ENCODE measurements at regions not wholly inside any gene's neighbourhood (a gene's known extent, or its start where the extent isn't known, plus 50 kb on each side); places are given as distances from the start of the nearest gene placed in this dataset.

DNA sequence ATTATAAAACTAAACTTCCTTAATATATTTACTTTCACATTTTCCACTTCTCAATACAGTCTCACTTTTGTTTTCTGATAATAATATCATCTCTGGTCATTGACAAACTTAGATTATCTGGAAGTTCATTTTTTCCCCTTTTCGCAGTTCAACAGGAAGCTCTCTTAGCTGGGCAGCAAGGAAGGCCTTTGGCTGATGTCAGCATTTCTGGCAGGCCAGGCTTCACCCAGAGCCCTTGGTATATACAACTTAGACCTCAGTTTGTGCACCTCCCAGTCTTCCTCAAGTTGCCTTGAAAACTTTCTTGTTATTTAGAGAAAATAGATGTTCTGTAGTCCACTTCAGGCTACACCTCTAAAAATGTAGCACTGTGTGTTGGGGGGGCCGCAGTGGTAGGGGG lies 1103.6 kb downstream of the AMY1C start:
- Histone ChIP-seq H3K27me3 (replicated peaks in 1 of 4; ENCODE audit: control extremely low read depth in 1 of 4, control insufficient read depth in 3 of 4, insufficient read depth in 4 of 4, low read length in 3 of 4) (no peaks in the 10 kb centered on the region), H3K79me2 (ENCODE audit: control insufficient read depth, insufficient read depth, low read length) (no peaks in the 10 kb centered on the region), H4K20me1 (ENCODE audit: control insufficient read depth, insufficient read depth, low read length, poor library complexity, severe bottlenecking) (no peaks in the 10 kb centered on the region), H3K4me3 (ENCODE audit: control extremely low read depth in 1 of 5, extremely low read depth in 1 of 5, insufficient read depth in 1 of 5, low read depth in 2 of 5, low read length in 4 of 5) (no peak overlapping the region), H2AFZ (ENCODE audit: insufficient read depth, low read depth, low read length, poor library complexity, severe bottlenecking) (no peak overlapping the region), H3K9me3 (ENCODE audit: control extremely low read depth in 1 of 3, control insufficient read depth in 2 of 3, insufficient read depth in 1 of 3, low read length in 2 of 3) (no peaks in the 10 kb centered on the region), H3K36me3 (replicated peaks in 1 of 2; ENCODE audit: control extremely low read depth in 1 of 2, control insufficient read depth in 1 of 2, extremely low read depth in 1 of 2, insufficient read depth in 2 of 2, low read length in 1 of 2) (no peaks in the 10 kb centered on the region), H3K4me2 (replicated peaks; ENCODE audit: low read depth, low read length, poor library complexity, severe bottlenecking) (no peak overlapping the region), H3K27ac (ENCODE audit: low read length in 2 of 2) (no peak overlapping the region), H3K4me1 (ENCODE audit: control insufficient read depth in 2 of 2, insufficient read depth in 2 of 2, low read length in 2 of 2) (no peaks in the 10 kb centered on the region), H3K9ac (ENCODE audit: low read length) (no peak overlapping the region)
- Mint-ChIP-seq H3K27me3 (no peaks in the 10 kb centered on the region), H3K4me1 (no peaks in the 10 kb centered on the region), H3K9me3 (ENCODE audit: insufficient read depth) (no peaks in the 10 kb centered on the region), H3K4me3 (no peak overlapping the region), H3K27ac (no peak overlapping the region)
- ATAC-seq (ENCODE audit: low read depth) (no peak), DNase-seq (no peak)
- TF ChIP-seq EZH2 (IDR thresholded peaks at IDR 0.05; ENCODE audit: borderline replicate concordance, insufficient read depth, low read depth, low read length, poor library complexity, severe bottlenecking) (no peak), CTCF (IDR thresholded peaks at IDR 0.05) (no peak)
- POLR2A ChIA-PET, result no interaction called here
- CTCF ChIA-PET, result no interaction called here
- intact Hi-C loops (cut with micrococcal nuclease), result no loop called here
- WGBS (ENCODE audit: insufficient coverage), result 100% methylated on average over 1 of the region's 2 CpGs

- ATAC-seq (ENCODE audit: low read depth) (no peak), DNase-seq (no peak)
- Histone ChIP-seq H3K4me1 (ENCODE audit: control insufficient read depth in 2 of 2, insufficient read depth in 2 of 2, low read length in 2 of 2) (no peaks in the 10 kb centered on the region), H3K4me2 (replicated peaks; ENCODE audit: low read depth, low read length, poor library complexity, severe bottlenecking) (no peak overlapping the region), H3K9me3 (ENCODE audit: control extremely low read depth in 1 of 3, control insufficient read depth in 2 of 3, insufficient read depth in 1 of 3, low read length in 2 of 3) (peaks cover 0 to 1% (median 0%) of the 10 kb centered on the region in 3 donors), H3K27me3 (replicated peaks in 1 of 4; ENCODE audit: control extremely low read depth in 1 of 4, control insufficient read depth in 3 of 4, insufficient read depth in 4 of 4, low read length in 3 of 4) (no peaks in the 10 kb centered on the region), H3K27ac (ENCODE audit: low read length in 2 of 2) (no peak overlapping the region), H4K20me1 (ENCODE audit: control insufficient read depth, insufficient read depth, low read length, poor library complexity, severe bottlenecking) (no peaks in the 10 kb centered on the region), H2AFZ (ENCODE audit: insufficient read depth, low read depth, low read length, poor library complexity, severe bottlenecking) (no peak overlapping the region), H3K4me3 (ENCODE audit: control extremely low read depth in 1 of 5, extremely low read depth in 1 of 5, insufficient read depth in 1 of 5, low read depth in 2 of 5, low read length in 4 of 5) (no peak overlapping the region), H3K9ac (ENCODE audit: low read length) (no peak overlapping the region), H3K36me3 (replicated peaks in 1 of 2; ENCODE audit: control extremely low read depth in 1 of 2, control insufficient read depth in 1 of 2, extremely low read depth in 1 of 2, insufficient read depth in 2 of 2, low read length in 1 of 2) (no peaks in the 10 kb centered on the region), H3K79me2 (ENCODE audit: control insufficient read depth, insufficient read depth, low read length) (no peaks in the 10 kb centered on the region)
- Mint-ChIP-seq H3K9me3 (ENCODE audit: insufficient read depth) (no peaks in the 10 kb centered on the region), H3K27ac (no peak overlapping the region), H3K27me3 (no peaks in the 10 kb centered on the region), H3K4me1 (no peaks in the 10 kb centered on the region), H3K4me3 (no peak overlapping the region)
- no peak for TF ChIP-seq EZH2 (IDR thresholded peaks at IDR 0.05; ENCODE audit: borderline replicate concordance, insufficient read depth, low read depth, low read length, poor library complexity, severe bottlenecking)
- TF ChIP-seq CTCF (IDR thresholded peaks at IDR 0.05), result no peak
- intact Hi-C loops (cut with micrococcal nuclease), result no loop called here
- ChIA-PET CTCF (no interaction called here), POLR2A (no interaction called here)
- no CpG with 5 or more reads among the region's 2 CpGs for WGBS (ENCODE audit: insufficient coverage)
Measured at GRCh38 chr1:104854529-104854928, 1104.8 kb downstream of the AMY1C start.
